Right forelimb (tissue), 1 donor: ENCODE measurements at regions not wholly inside any gene's neighbourhood (a gene's known extent, or its start where the extent isn't known, plus 50 kb on each side); places are given as distances from the start of the nearest gene placed in this dataset.
"Not testable (repeated sequence)": the region's sequence is repeated elsewhere in the genome, so short reads cannot be mapped to it uniquely, and the experiment has no call there.

Source experiments
- DNase-seq: peaks from one replicate; pipeline ENCODE4 v3.0.0-alpha.2; 2018

GRCh38 chr3:72162649-72163184 is 377.8 kb upstream of the PROK2 start:
- no peak for DNase-seq

- DNase-seq, result no peak
These were observed 377.1 kb upstream of the PROK2 start for GRCh38 chr3:72161881-72162595.

DNA sequence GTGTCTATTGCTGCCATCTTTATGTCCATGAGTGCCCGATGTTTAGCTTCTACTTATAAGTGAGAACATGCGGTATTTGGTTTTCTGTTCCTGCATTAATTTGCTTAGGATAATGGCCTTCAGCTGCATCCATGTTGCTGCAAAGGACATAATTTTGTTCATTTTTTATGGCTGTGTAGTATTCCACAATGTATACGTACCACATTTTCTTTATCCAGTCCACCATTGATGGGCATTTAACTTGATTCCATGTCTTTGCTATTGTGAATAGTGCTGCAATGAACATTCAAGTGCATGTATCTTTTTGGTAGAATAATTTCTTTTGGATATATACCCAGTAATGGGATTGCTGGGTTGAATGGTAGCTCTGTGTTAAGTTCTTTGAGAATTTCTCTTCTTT is 376.3 kb upstream of the PROK2 start:
- not testable (repeated sequence) for DNase-seq

DNA sequence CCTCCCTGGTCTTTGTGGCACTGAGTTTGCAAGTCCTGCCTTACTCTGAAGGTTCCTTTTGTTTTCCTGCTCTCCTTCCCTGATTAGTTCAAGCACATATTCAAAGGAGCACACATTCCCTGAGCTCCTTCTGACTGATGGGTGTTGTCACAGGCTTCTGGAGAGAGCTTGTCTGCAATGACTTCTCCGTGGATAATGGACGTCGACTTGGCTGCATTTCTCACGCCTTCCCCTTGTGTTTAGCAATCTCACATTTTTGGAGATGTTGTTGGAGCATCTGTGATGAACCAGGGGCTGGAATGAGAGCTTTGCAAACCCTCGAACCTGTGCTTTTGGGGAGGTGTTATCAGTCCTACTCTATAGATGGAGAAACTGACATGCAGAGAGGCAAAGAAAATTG is 375.4 kb upstream of the PROK2 start:
- DNase-seq, result no peak

DNA sequence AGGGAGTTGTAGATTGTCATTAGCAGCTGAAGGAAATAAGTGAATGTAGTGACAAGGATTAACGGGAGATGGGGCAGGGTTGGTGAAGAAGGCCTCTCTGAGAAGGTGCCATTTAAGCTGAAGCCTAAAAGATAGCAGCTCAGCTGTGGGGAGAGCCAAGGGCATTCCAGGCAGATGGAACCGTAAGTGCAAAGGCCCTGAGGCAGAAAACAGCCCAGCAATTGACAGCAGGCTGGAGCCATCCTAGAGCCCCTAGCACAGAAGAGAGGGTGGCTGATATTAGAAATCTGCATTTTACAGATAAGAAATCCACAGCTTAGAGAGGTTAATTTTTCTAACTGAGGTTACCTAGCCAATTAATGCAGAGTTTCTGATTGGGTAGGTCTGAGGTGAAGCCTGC is 374.5 kb upstream of the PROK2 start:
- no peak for DNase-seq

DNA sequence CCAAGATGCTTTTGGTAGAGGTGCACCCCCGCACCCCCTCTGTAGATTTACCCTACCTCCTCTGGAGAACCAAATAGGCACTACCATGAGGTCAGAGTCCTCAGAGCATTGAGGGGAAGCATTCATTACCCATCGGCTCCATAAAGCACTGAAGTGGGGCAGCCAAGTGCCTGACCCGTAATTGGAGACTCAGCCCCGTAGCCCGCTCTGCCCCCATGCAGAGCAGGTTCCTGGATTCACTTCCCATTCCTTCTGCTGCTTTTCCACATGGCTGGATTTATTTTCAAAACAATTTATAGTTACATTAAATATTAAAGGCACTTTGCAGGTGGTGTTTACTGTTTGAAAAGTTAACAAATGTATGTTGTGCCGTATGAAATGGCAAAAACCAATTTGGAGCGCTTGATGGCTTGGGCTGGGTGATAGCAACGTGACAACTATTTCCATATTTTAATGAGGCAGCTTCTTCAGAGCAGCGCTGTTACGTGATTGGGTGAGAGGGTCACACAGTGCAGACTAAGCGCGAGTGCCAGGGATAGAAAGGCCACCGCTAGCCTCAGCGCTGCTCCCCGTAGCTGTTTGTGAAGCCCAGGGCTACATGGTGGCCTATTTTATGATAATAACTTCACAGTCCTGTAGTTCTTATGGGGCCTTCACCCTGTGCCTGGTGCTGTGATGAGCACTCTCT is 373.8 kb upstream of the PROK2 start:
- DNase-seq, result no peak

DNA sequence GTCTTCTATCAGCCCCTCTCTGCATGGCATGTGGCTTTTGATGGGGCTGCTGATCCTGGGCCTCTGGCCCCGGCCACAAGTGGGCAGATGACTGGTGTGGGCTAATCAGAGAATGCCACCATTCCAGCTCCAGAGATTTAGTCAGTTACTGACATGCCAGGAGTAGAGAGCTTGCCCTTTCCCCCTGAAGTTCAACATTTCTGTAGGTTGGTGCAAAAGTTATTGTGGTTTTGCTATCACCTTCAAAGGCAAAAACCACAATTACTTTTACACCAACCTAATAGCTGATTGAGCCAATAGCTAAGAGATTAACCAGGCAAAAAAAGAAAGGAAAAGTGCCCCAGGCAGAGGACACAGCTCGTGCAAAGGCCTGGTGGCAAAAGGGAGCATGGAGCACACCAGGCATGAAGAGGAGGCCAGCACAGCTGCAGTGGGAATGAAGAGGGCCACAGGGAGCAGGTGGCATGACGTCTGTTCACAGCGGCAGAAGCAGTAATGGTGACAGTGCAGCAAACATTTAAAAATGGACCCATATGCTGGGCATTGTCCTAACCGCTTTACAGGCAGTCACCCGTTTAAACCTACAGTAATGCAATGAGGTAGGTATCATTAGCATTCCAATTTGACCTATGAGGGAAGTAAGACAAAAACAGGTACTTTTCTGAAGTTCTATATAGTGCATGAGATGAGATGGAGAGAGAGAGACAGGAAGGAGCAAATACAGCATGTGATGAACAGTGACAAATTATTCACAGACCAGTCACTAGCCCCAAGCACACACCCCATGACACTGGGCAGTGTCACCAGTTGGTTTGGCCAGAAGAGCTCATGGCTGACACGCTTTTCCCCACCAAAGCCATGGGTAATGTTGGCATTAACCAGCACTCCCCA is 373.0 kb upstream of the PROK2 start:
- no peak for DNase-seq

DNA sequence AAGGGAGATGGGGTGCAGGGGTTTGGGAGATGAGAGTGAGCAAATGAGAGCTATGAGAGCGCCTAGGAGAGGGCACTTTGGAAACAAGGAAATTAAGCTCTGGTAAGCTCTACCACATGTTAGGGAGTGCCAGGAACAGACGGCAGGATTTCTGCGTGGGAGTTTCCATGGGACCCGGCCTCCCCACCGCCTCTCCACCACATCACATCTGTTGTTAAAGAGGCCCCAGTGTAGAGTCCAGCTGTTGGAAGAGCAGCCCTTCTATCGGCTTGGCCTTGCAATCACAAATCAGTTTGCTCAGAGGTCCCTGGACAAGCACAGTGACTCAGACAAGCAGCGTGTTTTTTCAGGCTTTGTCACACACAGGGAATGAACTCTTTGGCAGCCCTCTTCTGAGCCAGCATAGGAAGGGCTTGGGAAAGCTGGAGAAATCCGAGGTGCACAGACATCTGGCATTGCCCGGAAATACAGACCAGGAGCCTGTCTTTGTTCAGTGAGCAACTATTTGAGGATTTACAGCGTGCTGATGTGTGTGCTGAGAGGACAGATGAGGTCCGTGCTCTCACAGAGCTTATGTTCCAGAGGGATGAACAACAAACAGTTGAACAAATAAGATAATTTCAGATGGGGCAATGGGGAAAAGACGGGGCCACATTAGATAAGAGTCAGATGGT is 370.6 kb upstream of the PROK2 start:
- DNase-seq, result peak; percentile 75

DNA sequence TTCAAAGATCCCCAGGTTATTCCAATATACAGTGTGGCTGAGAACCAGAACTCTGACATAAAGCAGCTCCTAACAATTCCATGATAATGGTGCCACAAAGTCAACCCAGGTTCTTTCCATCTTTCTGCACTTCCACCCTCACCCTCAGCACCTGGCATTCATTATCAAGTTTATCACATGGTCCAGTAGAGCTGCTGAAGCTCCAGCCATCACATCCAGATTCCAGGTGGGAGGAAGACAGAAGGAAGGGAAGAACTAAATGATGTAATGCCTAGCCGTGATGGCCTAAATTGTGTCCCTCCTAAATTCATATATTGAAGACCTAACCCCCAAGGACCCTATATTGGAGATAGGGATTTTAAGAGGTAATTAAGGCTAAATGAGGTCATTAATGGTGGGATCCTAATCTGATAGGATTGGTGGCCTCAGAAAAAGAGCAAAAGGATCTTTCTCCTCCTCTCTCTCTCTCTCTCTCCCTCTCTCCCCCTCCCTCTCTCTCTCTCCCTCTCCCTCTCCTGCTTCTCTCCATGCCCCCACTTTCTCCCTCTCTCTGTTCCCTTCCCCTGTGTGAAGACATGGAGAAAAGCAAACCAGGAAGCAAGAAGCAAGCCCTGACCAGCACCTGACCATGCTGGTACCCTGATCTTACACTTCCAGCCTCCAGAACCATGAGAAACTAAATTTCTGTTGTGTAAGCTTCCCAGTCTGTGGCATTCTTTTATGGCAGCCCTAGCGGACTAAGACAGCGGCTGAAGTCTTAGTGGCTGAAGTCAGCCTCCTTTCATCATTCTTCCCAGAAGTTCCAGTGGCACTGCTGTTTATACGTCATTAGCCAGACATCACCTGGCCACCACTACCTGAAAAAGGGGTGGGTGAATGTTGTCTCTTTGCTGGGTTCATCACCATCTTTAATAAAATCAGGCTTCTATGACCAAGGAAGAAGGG is 369.7 kb upstream of the PROK2 start:
- DNase-seq, result no peak

GRCh38 chr3:72153477-72154314 is 368.7 kb upstream of the PROK2 start:
- DNase-seq, result no peak

- DNase-seq, result peak; percentile 85
These were observed 367.9 kb upstream of the PROK2 start for GRCh38 chr3:72152551-72153476.

GRCh38 chr3:72151465-72152238 is 366.7 kb upstream of the PROK2 start:
- DNase-seq, result no peak

- no peak for DNase-seq
These were observed 365.9 kb upstream of the PROK2 start for GRCh38 chr3:72150634-72151412.

DNA sequence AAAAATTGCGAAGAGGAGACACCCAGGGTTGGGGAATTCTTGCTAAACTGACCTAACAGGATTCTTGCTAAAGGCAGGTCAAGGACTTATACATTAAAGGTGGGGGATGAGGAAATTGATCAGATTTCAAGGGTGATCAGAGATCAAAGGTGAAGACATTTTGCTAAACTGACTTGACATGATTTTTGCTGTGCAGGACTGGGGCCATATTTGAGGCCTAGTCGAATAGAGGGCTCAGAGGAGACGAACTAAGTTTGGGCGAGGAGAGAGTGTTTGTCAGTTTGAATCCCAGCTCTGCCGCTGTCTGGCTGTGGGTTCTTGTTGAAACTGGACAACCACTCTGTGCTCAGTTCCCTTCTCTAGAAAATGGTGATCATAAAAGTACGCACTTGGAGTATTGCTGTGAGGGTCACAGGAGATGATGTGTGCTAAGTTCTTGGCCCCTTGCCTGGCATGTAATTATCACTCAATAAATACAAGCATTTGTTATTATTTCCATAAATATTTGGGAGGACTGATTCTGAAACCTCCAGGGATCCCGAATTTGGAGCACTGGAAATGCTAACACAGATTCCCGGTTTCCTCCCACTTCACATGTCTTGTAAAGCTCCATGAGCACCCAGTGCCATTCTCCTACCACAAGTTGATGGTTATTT is 364.8 kb upstream of the PROK2 start:
- no peak for DNase-seq

GRCh38 chr3:72147600-72147999 is 362.7 kb upstream of the PROK2 start:
- DNase-seq, result no peak

DNA sequence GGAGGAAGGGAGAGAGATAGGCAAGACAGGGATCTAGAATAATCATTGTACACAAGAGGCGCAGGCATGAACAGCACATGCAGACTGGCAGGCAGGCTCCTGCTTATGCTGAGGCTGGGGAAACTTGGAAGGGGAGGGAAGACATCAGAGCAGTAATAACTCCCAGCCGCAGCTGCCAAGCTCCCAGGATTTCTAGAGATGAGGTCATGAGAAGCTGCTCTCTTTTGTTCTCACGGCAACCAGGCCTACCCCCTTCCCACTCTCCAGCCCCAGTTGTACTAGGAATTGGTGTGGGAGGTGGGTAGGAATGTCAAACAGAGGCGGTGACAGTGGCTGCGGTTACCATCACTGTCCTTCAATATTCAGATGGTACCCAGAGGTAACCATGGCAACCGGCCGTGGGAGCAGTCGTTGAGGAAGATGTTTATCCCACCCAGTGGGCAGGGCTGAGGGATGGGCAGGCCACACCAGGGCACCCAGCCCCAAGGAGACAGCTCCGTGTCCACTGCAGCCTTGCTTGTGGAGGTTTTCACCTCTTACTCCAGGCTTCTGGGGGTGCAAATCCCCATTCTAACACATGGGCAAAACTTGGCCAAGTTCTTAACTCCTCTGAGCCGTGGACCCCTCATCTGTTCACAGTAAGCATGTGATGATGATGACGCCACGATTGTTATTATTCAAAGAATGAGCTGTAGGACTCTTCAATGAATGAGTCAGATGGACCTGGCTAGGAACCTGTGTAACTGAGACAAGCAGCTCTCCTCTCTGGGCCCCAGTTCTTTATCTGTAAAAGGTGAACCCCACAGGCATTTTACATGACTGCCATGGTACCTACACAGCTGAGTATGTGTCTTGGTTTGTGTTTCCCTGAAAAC is 360.8 kb upstream of the PROK2 start:
- peak; percentile 76 for DNase-seq
